ENCODE measurements at regions not wholly inside any gene's neighbourhood (a gene's known extent, or its start where the extent isn't known, plus 50 kb on each side); places are given as distances from the start of the nearest gene placed in this dataset.

- POLR2A ChIA-PET (ENCODE audit: unreplicated experiment), result no interaction called here
- Histone ChIP-seq H3K36me3 (ENCODE audit: control insufficient read depth, insufficient read depth, low read length) (no peaks in the 10 kb centered on the region), H3K79me1 (ENCODE audit: low read depth in 1 of 2, low read length in 2 of 2) (no peaks in the 10 kb centered on the region), H3K18ac (ENCODE audit: low read depth, low read length) (no peak overlapping the region), H2AK5ac (ENCODE audit: low read depth, low read length) (no peak overlapping the region), H2BK5ac (ENCODE audit: low read depth, low read length, poor library complexity, severe bottlenecking) (no peak overlapping the region), H3K4me2 (ENCODE audit: low read depth, low read length) (no peak overlapping the region), H4K20me1 (ENCODE audit: insufficient read depth, low read length) (no peaks in the 10 kb centered on the region), H4K91ac (ENCODE audit: insufficient read depth, low read depth, low read length) (no peak overlapping the region), H3K27ac (ENCODE audit: insufficient read depth, low read length) (no peak overlapping the region), H2BK20ac (ENCODE audit: low read depth, low read length) (no peak overlapping the region), H3K27me3 (ENCODE audit: control insufficient read depth, insufficient read depth, low read length) (no peaks in the 10 kb centered on the region), H2AFZ (replicated peaks; ENCODE audit: low read length, poor library complexity) (no peak overlapping the region), H3K9me3 (ENCODE audit: control insufficient read depth, insufficient read depth, low read length) (no peaks in the 10 kb centered on the region), H3K4me3 (ENCODE audit: insufficient read depth, low read depth, low read length) (no peak overlapping the region), H3K14ac (replicated peaks; ENCODE audit: low read depth, low read length) (no peak overlapping the region), H3K23ac (ENCODE audit: low read depth, low read length) (no peak overlapping the region), H3K4ac (ENCODE audit: low read depth, low read length) (no peak overlapping the region), H3K9ac (ENCODE audit: low read depth, low read length) (no peak overlapping the region), H2BK120ac (ENCODE audit: low read depth, low read length) (no peak overlapping the region), H2AK9ac (replicated peaks; ENCODE audit: low read depth, low read length, poor library complexity) (no peak overlapping the region), H2BK15ac (ENCODE audit: low read depth, low read length) (no peak overlapping the region), H3K56ac (ENCODE audit: extremely low read depth, insufficient read depth, low read length) (no peak overlapping the region), H3K4me1 (ENCODE audit: control insufficient read depth, insufficient read depth, low read length) (no peaks in the 10 kb centered on the region), H4K5ac (ENCODE audit: low read depth, low read length) (no peak overlapping the region), H4K8ac (ENCODE audit: low read depth in 2 of 2, low read length in 2 of 2) (no peak overlapping the region), H3K9me1 (ENCODE audit: insufficient read depth, low read length) (no peaks in the 10 kb centered on the region)
- no peak for TF ChIP-seq CHD1 (IDR thresholded peaks at IDR 0.05; ENCODE audit: low read depth, low read length)
- TF ChIP-seq NFE2L2 (IDR thresholded peaks at IDR 0.05; ENCODE audit: low read depth, low read length), result no peak
- no peak for TF ChIP-seq USF2 (IDR thresholded peaks at IDR 0.05; ENCODE audit: low read depth, low read length)
- TF ChIP-seq SMC3 (IDR thresholded peaks at IDR 0.05; ENCODE audit: low read depth, low read length), result no peak
- 0 out of 2 replicates have a peak, but pooled peaks have one; percentile 31 for TF ChIP-seq MAFK (IDR thresholded peaks at IDR 0.05; ENCODE audit: low read depth, low read length)
- no peak for TF ChIP-seq BHLHE40 (IDR thresholded peaks at IDR 0.05; ENCODE audit: low read depth, low read length)
- dilution Hi-C loops (cut with HindIII; ENCODE audit: low sequenced_read_pairs, unreplicated experiment), result no loop called here
- no peak for DNase-seq
- BruUV-seq (replicated peaks), result no TSS peak
- no CpG with 5 or more reads among the region's 6 CpGs for WGBS, 2 experiments (ENCODE audit: extremely low coverage in 2 of 2, insufficient read length in 1 of 2)
- intact Hi-C loops (cut with micrococcal nuclease), result no loop called here
- CTCF ChIA-PET, result no interaction called here
- ATAC-seq (ENCODE audit: low read depth), result no peak
- in situ Hi-C loops (cut with MboI; ENCODE audit: low sequenced_read_pairs), result no loop called here
These were observed 1026.9 kb downstream of the LRFN5 start for GRCh38 chr14:42633504-42634095.
